B cell (primary cell): ENCODE measurements at regions not wholly inside any gene's neighbourhood (a gene's known extent, or its start where the extent isn't known, plus 50 kb on each side); places are given as distances from the start of the nearest gene placed in this dataset.

Experiments
- ATAC-seq: fragments of 200-7000 bp; cut with Tn5 transposase; one replicate; pipeline ENCODE4 v1.10.0; 2021; ENCODE audit warnings: low read depth, mild to moderate bottlenecking, moderate number of reproducible peaks, moderate library complexity
- CTCF ChIA-PET: fragments of 350-600 bp; sonication (Branson Sonifier 250); formaldehyde crosslinking; loops from one replicate; lab custom pipeline; 2021; ENCODE audit warnings: antibody characterized with exemption, inconsistent platforms; lab: Charles Lee
- POLR2A ChIA-PET: fragments of 350-600 bp; sonication (Branson Sonifier 250); formaldehyde crosslinking; loops from one replicate; lab custom pipeline; 2021; ENCODE audit warnings: antibody characterized with exemption; lab: Charles Lee
- DNase-seq: peaks from one replicate; pipeline ENCODE4 v3.0.0; 2013
- H2AFZ ChIP-seq: 2 replicates; pipeline ENCODE4 v1.6.1; 2012; ENCODE audit warnings: mild to moderate bottlenecking, low read depth, low read length; ENCODE audit not compliant: insufficient read depth, poor library complexity, severe bottlenecking
- H3K27ac ChIP-seq, 2 donors: 1 replicate in 1 of 2; 2 replicates in 1 of 2; pipeline ENCODE4 v1.5.1; 2012 to 2013; ENCODE audit warnings: low read length in 2 of 2, mild to moderate bottlenecking in 2 of 2, moderate library complexity in 1 of 2
- H3K27me3 ChIP-seq, 4 experiments: fragments of 200-600 bp in 1 of 4; sonication (generic) in 1 of 4; replicated peaks in 1 of 4; 1 replicate in 2 of 4; 2 replicates in 2 of 4; pipeline versions ENCODE4 v1.6.1 to v1.7.0; 2013 to 2016; ENCODE audit warnings: low read length in 3 of 4, mild to moderate bottlenecking in 2 of 4, mixed read lengths in 1 of 4, moderate library complexity in 1 of 4; ENCODE audit not compliant: insufficient read depth in 4 of 4, control insufficient read depth in 3 of 4; ENCODE audit errors: control extremely low read depth in 1 of 4
- H3K36me3 ChIP-seq, 2 experiments: replicated peaks in 1 of 2; 1 replicate in 1 of 2; 2 replicates in 1 of 2; pipeline versions ENCODE4 v1.6.1 to v1.7.1; 2013; ENCODE audit warnings: low read length in 1 of 2; ENCODE audit not compliant: insufficient read depth in 2 of 2, control insufficient read depth in 1 of 2; ENCODE audit errors: control extremely low read depth in 1 of 2, extremely low read depth in 1 of 2
- H3K4me1 ChIP-seq, 2 donors: fragments of 200-600 bp in 1 of 2; sonication (generic) in 1 of 2; 1 replicate in 1 of 2; 2 replicates in 1 of 2; pipeline versions ENCODE4 v1.5.1 to v1.6.1; 2013 to 2017; ENCODE audit warnings: low read length in 2 of 2; ENCODE audit not compliant: control insufficient read depth in 2 of 2, insufficient read depth in 2 of 2
- H3K4me2 ChIP-seq: replicated peaks from 2 replicates; pipeline ENCODE3; 2012; ENCODE audit warnings: mild to moderate bottlenecking, low read depth, low read length; ENCODE audit not compliant: poor library complexity, severe bottlenecking
- H3K4me3 ChIP-seq, 5 experiments: fragments of 200-600 bp in 1 of 5; sonication (generic) in 1 of 5; 1 replicate in 3 of 5; 2 replicates in 2 of 5; pipeline versions ENCODE4 v1.5.1 to v1.7.0; 2011 to 2016; ENCODE audit warnings: low read length in 4 of 5, mild to moderate bottlenecking in 4 of 5, low read depth in 2 of 5, control low read depth in 1 of 5, moderate library complexity in 1 of 5; ENCODE audit not compliant: insufficient read depth in 1 of 5; ENCODE audit errors: control extremely low read depth in 1 of 5, extremely low read depth in 1 of 5
- H3K79me2 ChIP-seq: fragments of 200-600 bp; sonication (generic); one replicate; pipeline ENCODE4 v1.6.0; 2016; ENCODE audit warnings: low read length; ENCODE audit not compliant: control insufficient read depth, insufficient read depth
- H3K9ac ChIP-seq: fragments of 200-600 bp; sonication (generic); 2 replicates; pipeline ENCODE4 v1.6.1; 2017; ENCODE audit warnings: mild to moderate bottlenecking, low read length, moderate library complexity
- H3K9me3 ChIP-seq, 3 donors: one replicate each; pipeline versions ENCODE4 v1.6.1 to v1.7.1; 2013; ENCODE audit warnings: low read length in 2 of 3; ENCODE audit not compliant: control insufficient read depth in 2 of 3, insufficient read depth in 1 of 3; ENCODE audit errors: control extremely low read depth in 1 of 3
- H4K20me1 ChIP-seq: 2 replicates; pipeline ENCODE4 v1.6.0; 2012; ENCODE audit warnings: mild to moderate bottlenecking, low read length; ENCODE audit not compliant: insufficient read depth, control insufficient read depth, poor library complexity, severe bottlenecking
- H3K27ac Mint-ChIP-seq: one replicate; pipeline ENCODE4 v1.8.0; 2021; ENCODE audit warnings: mixed read lengths
- H3K27me3 Mint-ChIP-seq: one replicate; pipeline ENCODE4 v1.8.0; 2021; ENCODE audit warnings: mixed read lengths
- H3K4me1 Mint-ChIP-seq: one replicate; pipeline ENCODE4 v1.8.0; 2021; ENCODE audit warnings: mixed read lengths
- H3K4me3 Mint-ChIP-seq: one replicate; pipeline ENCODE4 v1.8.0; 2021; ENCODE audit warnings: mixed read lengths
- H3K9me3 Mint-ChIP-seq: one replicate; pipeline ENCODE4 v1.8.0; 2022; ENCODE audit warnings: mixed read lengths; ENCODE audit not compliant: insufficient read depth
- CTCF ChIP-seq: fragments of 200-600 bp; IDR thresholded peaks from one replicate; pipeline ENCODE4 v1.8.0; 2022; ENCODE audit warnings: antibody characterized with exemption, mild to moderate bottlenecking
- EZH2 ChIP-seq: IDR thresholded peaks from 2 replicates; pipeline ENCODE4 v1.6.1; 2012; ENCODE audit warnings: borderline replicate concordance, low read depth, mild to moderate bottlenecking, moderate library complexity, low read length; ENCODE audit not compliant: insufficient read depth, poor library complexity, severe bottlenecking
- WGBS: methylation state at CpG from one replicate; pipeline ENCODE4 v1.1.5; 2013; ENCODE audit warnings: missing lambda C conversion rate; ENCODE audit not compliant: insufficient coverage; 5-methylcytosine and 5-hydroxymethylcytosine counted together
- intact Hi-C: fragments of 100-400 bp; cut with micrococcal nuclease; formaldehyde crosslinking; loops from one replicate; pipeline ENCODE4 v1.10.0; 2022

DNA sequence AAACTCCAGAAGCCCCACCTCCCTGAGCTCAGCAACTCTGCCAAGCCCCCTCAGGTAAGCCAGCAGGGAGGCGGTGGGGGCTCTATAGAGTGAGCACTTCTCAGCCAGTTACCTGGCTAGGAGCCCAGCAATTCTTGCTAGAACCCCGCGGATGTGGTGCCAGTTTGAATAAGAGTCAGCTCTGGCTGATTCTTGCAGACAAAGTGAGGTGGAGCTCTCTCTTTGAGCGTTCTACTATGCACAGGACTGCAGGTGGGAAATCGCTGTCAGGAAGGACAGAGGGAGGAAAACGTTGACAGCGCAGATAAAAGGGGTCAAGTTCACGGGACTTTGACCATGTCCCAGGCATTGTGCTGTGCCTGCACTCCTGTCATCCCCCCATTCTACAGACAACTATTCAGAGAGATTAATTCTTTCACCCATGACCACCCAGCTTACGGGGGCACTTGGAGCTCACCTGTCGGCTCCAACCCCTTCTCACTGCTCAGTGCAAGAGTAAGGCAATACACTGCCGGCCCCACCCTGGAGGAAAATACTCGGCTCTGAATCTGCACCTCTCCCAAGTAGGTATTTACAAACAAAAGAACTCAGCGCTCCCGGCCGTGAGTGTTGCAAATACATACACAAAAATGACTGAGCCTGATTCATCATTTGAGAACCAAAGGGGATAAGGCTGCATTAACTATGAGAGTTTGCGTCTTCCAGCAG, 92.9 kb downstream of the ANKRD60 start:
- Histone ChIP-seq H3K9ac (no peak overlapping the region), H3K36me3 (no peaks in the 10 kb centered on the region), H3K4me1 (no peaks in the 10 kb centered on the region), H4K20me1 (no peaks in the 10 kb centered on the region), H2AFZ (no peak overlapping the region), H3K27ac (no peak overlapping the region), H3K4me2 (no peak overlapping the region), H3K79me2 (no peaks in the 10 kb centered on the region), H3K9me3 (no peaks in the 10 kb centered on the region), H3K27me3 (peaks cover 0 to 13% (median 7%) of the 10 kb centered on the region in 4 experiments), H3K4me3 (no peak overlapping the region)
- no peak for ATAC-seq
- 59% methylated on average over 10 of the region's 16 CpGs for WGBS
- no peak overlapping the region for H3K27ac Mint-ChIP-seq
- no peaks in the 10 kb centered on the region for H3K9me3 Mint-ChIP-seq
- peaks cover 68% of the 10 kb centered on the region for H3K27me3 Mint-ChIP-seq
- ChIA-PET CTCF (no interaction called here), POLR2A (no interaction called here)
- TF ChIP-seq EZH2 (no peak), CTCF (no peak)
- no peak for DNase-seq
- intact Hi-C loops, result no loop called here
- no peaks in the 10 kb centered on the region for H3K4me1 Mint-ChIP-seq
- no peak overlapping the region for H3K4me3 Mint-ChIP-seq

DNA sequence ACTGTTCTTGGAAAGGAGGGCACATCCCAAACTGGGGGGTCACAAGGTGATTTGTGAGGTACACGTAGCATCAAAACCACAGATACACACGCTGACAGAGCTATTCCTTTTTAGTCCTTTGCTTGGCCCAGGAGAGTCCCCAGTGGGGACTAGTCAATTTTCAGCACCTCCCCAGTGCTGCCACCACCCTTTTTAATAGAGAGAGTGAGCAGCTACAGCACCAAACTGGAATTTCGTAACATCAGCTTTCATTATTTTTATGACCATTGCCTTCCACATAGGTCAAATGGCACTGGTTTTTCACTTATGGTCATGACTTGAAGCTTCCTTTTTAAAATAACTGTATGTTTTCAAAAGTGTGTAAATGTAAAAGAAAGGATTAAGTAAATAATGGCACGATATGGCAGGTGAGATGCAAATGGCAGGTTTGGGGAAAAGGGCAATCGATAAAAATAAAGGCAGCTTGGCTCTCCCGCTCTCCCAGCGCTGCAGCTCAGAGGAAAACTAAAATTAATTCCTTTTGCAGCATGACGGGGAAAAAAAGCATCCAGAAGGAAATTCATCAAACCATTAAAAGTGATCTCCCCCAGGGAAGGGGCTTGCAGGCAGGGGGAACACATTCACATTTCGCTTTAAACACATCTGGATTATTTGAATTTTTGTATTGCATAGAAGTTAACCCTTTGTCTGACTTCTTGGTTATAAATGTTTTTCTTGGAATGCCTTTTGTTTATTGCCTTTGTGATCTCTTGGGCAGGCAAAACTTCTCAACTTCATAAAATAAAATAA, 95.2 kb downstream of the ANKRD60 start:
- no peak overlapping the region for H3K4me3 ChIP-seq
- no peaks in the 10 kb centered on the region for H4K20me1 ChIP-seq
- ATAC-seq, result no peak
- ChIA-PET POLR2A (no interaction called here), CTCF (no interaction called here)
- no peak overlapping the region for H3K27ac ChIP-seq
- intact Hi-C loops, result no loop called here
- H3K4me1 ChIP-seq, result no peaks in the 10 kb centered on the region
- no peak for DNase-seq
- peaks cover 0 to 23% (median 8%) of the 10 kb centered on the region in 4 experiments for H3K27me3 ChIP-seq
- no peaks in the 10 kb centered on the region for H3K79me2 ChIP-seq
- no peak overlapping the region for H3K4me2 ChIP-seq
- H3K4me1 Mint-ChIP-seq, result no peaks in the 10 kb centered on the region
- H3K4me3 Mint-ChIP-seq, result no peak overlapping the region
- H3K27me3 Mint-ChIP-seq, result peaks cover 72% of the 10 kb centered on the region
- no peaks in the 10 kb centered on the region for H3K9me3 ChIP-seq
- no peak overlapping the region for H3K9ac ChIP-seq
- H3K9me3 Mint-ChIP-seq, result no peaks in the 10 kb centered on the region
- no peak overlapping the region for H3K27ac Mint-ChIP-seq
- H3K36me3 ChIP-seq, result no peaks in the 10 kb centered on the region
- WGBS, result 80% methylated on average over 6 of the region's 9 CpGs
- no peak overlapping the region for H2AFZ ChIP-seq
- TF ChIP-seq CTCF (no peak), EZH2 (no peak)
